ENCODE measurements at regions not wholly inside any gene's neighbourhood (a gene's known extent, or its start where the extent isn't known, plus 50 kb on each side); places are given as distances from the start of the nearest gene placed in this dataset.

DNA sequence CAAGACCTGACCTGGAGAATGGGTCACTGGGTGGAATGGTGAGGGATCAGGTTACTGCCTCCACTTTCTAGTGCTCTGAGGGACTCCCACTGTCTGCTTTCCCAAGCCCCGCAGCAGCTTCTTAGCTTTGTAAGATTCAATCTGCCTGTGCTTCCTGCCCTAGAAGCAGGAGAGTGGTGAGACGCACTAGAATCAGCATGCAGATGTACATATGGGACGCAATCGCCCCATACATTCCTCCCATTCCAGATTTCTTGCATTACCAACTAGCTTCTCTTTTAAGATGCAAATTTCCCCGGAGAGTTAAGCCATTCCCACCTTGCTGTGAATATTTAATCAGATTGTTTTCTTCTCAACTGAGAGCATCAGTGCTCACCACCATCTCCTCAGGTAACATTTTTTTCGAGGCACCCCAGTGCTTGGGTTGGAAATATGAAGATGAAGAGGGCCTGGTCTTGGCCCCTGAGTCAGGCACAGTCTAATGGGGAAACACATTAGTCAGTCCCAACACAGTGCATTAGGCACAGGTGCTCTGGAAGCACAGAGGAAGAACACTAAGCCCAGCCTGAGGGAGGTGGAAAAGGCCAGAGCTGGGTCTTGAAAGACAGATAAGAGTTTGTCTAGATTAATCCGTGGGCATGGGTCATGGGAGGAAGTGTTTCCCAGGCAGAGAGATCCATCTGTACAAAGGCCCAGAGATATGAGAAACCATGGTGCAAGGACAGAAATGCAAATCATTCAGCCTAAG, 66.7 kb upstream of the PRPS1 start:
- ATAC-seq (no peak), DNase-seq (no peak)
- H3K4me1 Mint-ChIP-seq = peaks cover 5% of the 10 kb centered on the region
- H3K4me3 Mint-ChIP-seq = no peak overlapping the region
- ChIA-PET CTCF (no interaction called here), POLR2A (no interaction called here)
- H3K9me3 Mint-ChIP-seq (ENCODE audit: low read depth) = no peaks in the 10 kb centered on the region
- H3K36me3 Mint-ChIP-seq (ENCODE audit: low read depth) = no peaks in the 10 kb centered on the region
- no peak overlapping the region for H3K27ac Mint-ChIP-seq
- H3K27me3 Mint-ChIP-seq = no peaks in the 10 kb centered on the region
- intact Hi-C loops (cut with DNase I, micrococcal nuclease) = no loop called here

GRCh38 chrX:107562482-107562881, 65.8 kb upstream of the PRPS1 start:
- CTCF ChIA-PET = no interaction called here
- H3K4me1 Mint-ChIP-seq = no peaks in the 10 kb centered on the region
- peaks cover 3% of the 10 kb centered on the region for H3K27me3 Mint-ChIP-seq
- intact Hi-C loops (cut with DNase I, micrococcal nuclease) = no loop called here
- no peaks in the 10 kb centered on the region for H3K36me3 Mint-ChIP-seq (ENCODE audit: low read depth)
- POLR2A ChIA-PET = no interaction called here
- H3K27ac Mint-ChIP-seq = no peak overlapping the region
- ATAC-seq (no peak), DNase-seq (no peak)
- no peaks in the 10 kb centered on the region for H3K9me3 Mint-ChIP-seq (ENCODE audit: low read depth)
- H3K4me3 Mint-ChIP-seq = no peak overlapping the region

DNA sequence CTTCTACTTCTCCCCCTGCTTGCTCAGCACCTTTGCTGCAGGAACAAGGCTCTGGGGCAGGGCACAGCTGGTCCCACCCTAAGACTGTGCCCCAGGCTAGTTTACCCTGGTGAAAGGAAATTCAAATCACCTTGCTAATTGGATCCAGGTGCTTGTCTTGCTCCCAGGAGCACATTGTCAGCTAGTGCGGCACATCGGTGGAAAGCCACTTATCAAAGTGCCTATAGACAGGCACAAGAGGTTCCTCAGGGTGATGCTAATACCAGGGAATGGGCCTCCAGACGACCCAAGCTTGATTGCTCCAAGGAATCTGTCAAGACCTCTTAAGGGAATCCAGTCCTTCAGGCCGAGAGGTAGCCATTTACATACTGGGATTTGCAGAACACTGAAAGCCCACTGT, 64.5 kb upstream of the PRPS1 start:
- Mint-ChIP-seq H3K36me3 (ENCODE audit: low read depth) (no peaks in the 10 kb centered on the region), H3K27ac (no peak overlapping the region), H3K4me3 (no peak overlapping the region), H3K9me3 (ENCODE audit: low read depth) (no peaks in the 10 kb centered on the region), H3K27me3 (peaks cover 3% of the 10 kb centered on the region), H3K4me1 (no peaks in the 10 kb centered on the region)
- DNase-seq (no peak), ATAC-seq (no peak)
- ChIA-PET POLR2A (no interaction called here), CTCF (no interaction called here)
- intact Hi-C loops (cut with DNase I, micrococcal nuclease) = no loop called here

GRCh38 chrX:107565015-107565414, 63.3 kb upstream of the PRPS1 start:
- H3K4me1 Mint-ChIP-seq = no peaks in the 10 kb centered on the region
- H3K36me3 Mint-ChIP-seq (ENCODE audit: low read depth) = no peaks in the 10 kb centered on the region
- H3K27ac Mint-ChIP-seq = no peak overlapping the region
- no peaks in the 10 kb centered on the region for H3K9me3 Mint-ChIP-seq (ENCODE audit: low read depth)
- H3K4me3 Mint-ChIP-seq = no peak overlapping the region
- POLR2A ChIA-PET = no interaction called here
- CTCF ChIA-PET = no interaction called here
- intact Hi-C loops (cut with DNase I, micrococcal nuclease) = no loop called here
- DNase-seq = no peak
- H3K27me3 Mint-ChIP-seq = peaks cover 3% of the 10 kb centered on the region
- no peak for ATAC-seq

DNA sequence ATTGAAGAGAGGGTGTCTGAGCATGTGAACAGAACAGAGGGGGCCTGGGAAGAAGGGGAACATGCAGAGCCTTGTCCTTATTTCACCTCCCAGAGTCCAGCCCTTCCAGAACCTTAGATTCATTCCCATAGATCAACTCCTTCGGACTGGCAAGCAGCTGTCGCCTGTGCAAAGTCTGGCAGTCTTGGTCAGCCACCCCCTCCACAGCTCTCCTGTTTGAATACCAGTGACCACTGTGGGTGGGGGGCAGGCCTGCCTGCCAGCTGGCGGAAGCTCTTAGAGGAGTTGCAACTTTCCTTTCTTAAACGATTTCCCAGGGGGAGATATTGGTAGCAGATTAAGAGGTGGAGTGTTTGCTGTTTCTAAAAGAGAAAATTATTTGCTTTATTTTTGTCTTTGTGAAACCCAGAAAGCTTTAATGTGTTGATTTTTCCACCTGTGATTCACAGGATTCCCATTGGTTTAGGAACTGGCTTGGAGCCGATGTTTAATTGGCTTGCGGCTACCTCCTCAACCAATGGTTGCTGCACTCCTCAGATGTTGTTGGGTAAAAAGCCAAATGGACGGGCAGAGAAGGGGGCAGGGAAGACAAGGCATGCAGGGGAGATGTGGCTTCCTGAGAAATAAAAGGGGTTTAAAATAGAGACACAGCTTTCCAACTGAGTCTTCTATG, 62.2 kb upstream of the PRPS1 start:
- Mint-ChIP-seq H3K27me3 (peaks cover 3% of the 10 kb centered on the region), H3K36me3 (ENCODE audit: low read depth) (no peaks in the 10 kb centered on the region)

GRCh38 chrX:107566604-107567262, 61.6 kb upstream of the PRPS1 start:
- POLR2A ChIA-PET = no interaction called here
- CTCF ChIA-PET = no interaction called here
- Mint-ChIP-seq H3K27ac (no peak overlapping the region), H3K9me3 (ENCODE audit: low read depth) (no peaks in the 10 kb centered on the region), H3K27me3 (peaks cover 3% of the 10 kb centered on the region), H3K4me1 (no peaks in the 10 kb centered on the region), H3K36me3 (ENCODE audit: low read depth) (no peaks in the 10 kb centered on the region), H3K4me3 (no peak overlapping the region)
- intact Hi-C loops (cut with DNase I, micrococcal nuclease) = no loop called here
- DNase-seq = no peak
- ATAC-seq = no peak

More for the DNA sequence above, 62.2 kb upstream of the PRPS1 start:
- CTCF ChIA-PET = no interaction called here
- POLR2A ChIA-PET = no interaction called here
- Mint-ChIP-seq H3K27ac (no peak overlapping the region), H3K4me3 (no peak overlapping the region), H3K9me3 (ENCODE audit: low read depth) (no peaks in the 10 kb centered on the region), H3K4me1 (no peaks in the 10 kb centered on the region)
- intact Hi-C loops (cut with DNase I, micrococcal nuclease) = no loop called here
- no peak for DNase-seq
- ATAC-seq = no peak

GRCh38 chrX:107567370-107567769, 60.9 kb upstream of the PRPS1 start:
- ChIA-PET POLR2A (no interaction called here), CTCF (no interaction called here)
- no peaks in the 10 kb centered on the region for H3K9me3 Mint-ChIP-seq (ENCODE audit: low read depth)
- no peak overlapping the region for H3K27ac Mint-ChIP-seq
- no peaks in the 10 kb centered on the region for H3K4me1 Mint-ChIP-seq
- DNase-seq = no peak
- H3K36me3 Mint-ChIP-seq (ENCODE audit: low read depth) = no peaks in the 10 kb centered on the region
- intact Hi-C loops (cut with DNase I, micrococcal nuclease) = no loop called here
- peaks cover 3% of the 10 kb centered on the region for H3K27me3 Mint-ChIP-seq
- no peak for ATAC-seq
- H3K4me3 Mint-ChIP-seq = no peak overlapping the region

DNA sequence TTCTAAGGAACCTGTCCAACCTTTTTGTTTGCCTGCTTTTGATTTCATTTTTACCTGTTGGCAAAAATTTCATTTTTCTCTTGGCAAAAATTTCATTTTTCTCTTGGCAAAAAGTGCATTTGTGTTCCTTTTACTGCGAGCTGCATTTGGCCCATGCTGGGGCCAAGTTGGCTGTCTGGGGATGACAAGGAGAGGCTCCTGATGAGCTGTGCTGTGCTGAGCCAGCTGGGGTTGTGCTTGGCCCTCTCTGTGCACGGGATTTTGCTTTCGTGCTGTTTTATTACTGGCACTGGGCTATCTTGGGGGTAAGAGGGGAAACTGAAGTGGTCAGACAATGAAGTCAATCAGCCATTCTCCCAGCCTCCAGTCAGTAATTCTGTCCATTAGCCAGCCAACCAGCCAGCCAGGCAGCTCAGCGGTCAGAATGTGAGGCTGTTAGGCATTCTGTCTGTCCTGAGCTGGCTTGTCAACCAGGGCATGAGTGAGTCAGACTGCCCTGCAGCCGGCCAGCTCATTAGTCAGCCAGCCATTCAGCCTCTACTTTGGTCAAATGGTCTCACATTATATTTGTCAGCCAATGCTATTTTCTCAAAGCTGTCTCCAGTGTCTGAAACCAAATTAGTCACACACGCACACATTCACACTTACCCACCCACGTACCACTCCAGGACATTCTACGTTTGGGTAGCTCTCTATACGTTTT, 56.9 kb upstream of the PRPS1 start:
- H3K4me3 Mint-ChIP-seq = no peak overlapping the region
- DNase-seq (no peak), ATAC-seq (no peak)
- intact Hi-C loops (cut with DNase I, micrococcal nuclease) = no loop called here
- H3K9me3 Mint-ChIP-seq (ENCODE audit: low read depth) = no peaks in the 10 kb centered on the region
- POLR2A ChIA-PET = no interaction called here
- H3K27ac Mint-ChIP-seq = no peak overlapping the region
- no peaks in the 10 kb centered on the region for H3K4me1 Mint-ChIP-seq
- H3K27me3 Mint-ChIP-seq = peaks cover 3% of the 10 kb centered on the region
- H3K36me3 Mint-ChIP-seq (ENCODE audit: low read depth) = no peaks in the 10 kb centered on the region
- CTCF ChIA-PET = no interaction called here

DNA sequence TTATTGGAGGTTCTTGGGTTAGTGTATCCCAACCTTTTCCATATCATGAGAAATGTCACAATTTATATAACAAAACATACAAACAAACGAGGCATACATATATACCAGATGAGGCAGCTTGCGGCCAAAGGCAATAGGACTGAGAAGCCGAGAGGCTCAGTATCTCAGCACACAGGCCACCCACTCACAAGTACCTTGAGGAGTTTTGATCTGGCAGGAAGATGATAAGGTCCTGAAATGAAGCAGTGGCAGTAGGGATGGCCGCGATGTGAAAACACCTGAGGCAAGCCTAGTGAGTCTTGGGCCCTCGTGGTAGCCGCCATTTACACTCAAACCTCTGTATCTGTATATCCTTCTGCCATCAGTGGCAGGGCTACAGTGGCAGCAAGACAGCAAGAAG, 55.3 kb upstream of the PRPS1 start:
- Mint-ChIP-seq H3K9me3 (ENCODE audit: low read depth) (no peaks in the 10 kb centered on the region), H3K36me3 (ENCODE audit: low read depth) (no peaks in the 10 kb centered on the region), H3K4me3 (no peak overlapping the region), H3K27me3 (no peaks in the 10 kb centered on the region), H3K4me1 (no peaks in the 10 kb centered on the region), H3K27ac (no peak overlapping the region)
- POLR2A ChIA-PET = no interaction called here
- intact Hi-C loops (cut with DNase I, micrococcal nuclease) = no loop called here
- DNase-seq (no peak), ATAC-seq (no peak)
- CTCF ChIA-PET = no interaction called here

DNA sequence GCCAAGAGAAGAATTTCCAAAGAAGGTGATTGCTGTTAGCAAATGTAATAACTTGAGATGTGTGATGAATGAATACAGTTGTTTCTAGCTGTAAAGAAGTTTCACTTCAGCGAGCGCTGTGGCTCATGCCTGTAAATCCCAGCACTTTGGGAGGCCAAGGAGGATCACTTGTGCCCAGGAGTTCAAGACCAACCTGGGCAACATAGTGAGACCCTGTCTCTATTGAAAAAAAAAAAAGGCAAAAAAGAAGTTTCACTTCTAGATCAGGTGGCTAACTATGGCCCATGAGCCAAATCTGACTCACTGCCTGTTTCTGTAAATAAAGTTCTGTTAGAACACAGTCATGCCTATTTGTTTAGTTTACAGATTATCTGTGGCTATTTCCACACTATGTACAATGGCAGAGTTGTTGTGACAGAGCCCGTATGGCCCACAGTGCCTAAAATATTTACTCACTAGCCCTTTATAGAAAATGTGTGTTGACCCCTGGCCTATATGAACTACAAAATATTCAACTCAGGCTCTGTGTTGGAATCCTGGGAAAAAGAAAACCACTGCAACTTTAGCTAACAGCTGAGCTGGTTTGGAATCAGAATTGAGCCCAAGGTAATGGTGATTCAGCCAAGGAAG, 54.1 kb upstream of the PRPS1 start:
- intact Hi-C loops (cut with DNase I, micrococcal nuclease) = no loop called here

GRCh38 chrX:107574711-107575110, 53.6 kb upstream of the PRPS1 start:
- DNase-seq (no peak), ATAC-seq (no peak)
- intact Hi-C loops (cut with DNase I, micrococcal nuclease) = no loop called here
- ChIA-PET POLR2A (no interaction called here), CTCF (no interaction called here)
- Mint-ChIP-seq H3K4me1 (no peaks in the 10 kb centered on the region), H3K27me3 (no peaks in the 10 kb centered on the region), H3K4me3 (no peak overlapping the region), H3K9me3 (ENCODE audit: low read depth) (no peaks in the 10 kb centered on the region), H3K36me3 (ENCODE audit: low read depth) (no peaks in the 10 kb centered on the region), H3K27ac (no peak overlapping the region)

More for the DNA sequence above, 54.1 kb upstream of the PRPS1 start:
- no peak overlapping the region for H3K4me3 Mint-ChIP-seq
- no peak for DNase-seq
- no peaks in the 10 kb centered on the region for H3K9me3 Mint-ChIP-seq (ENCODE audit: low read depth)
- H3K27me3 Mint-ChIP-seq = no peaks in the 10 kb centered on the region
- POLR2A ChIA-PET = no interaction called here
- no peak overlapping the region for H3K27ac Mint-ChIP-seq
- CTCF ChIA-PET = no interaction called here
- H3K4me1 Mint-ChIP-seq = no peaks in the 10 kb centered on the region
- no peak for ATAC-seq
- H3K36me3 Mint-ChIP-seq (ENCODE audit: low read depth) = no peaks in the 10 kb centered on the region
